ENCODE measurements at regions not wholly inside any gene's neighbourhood (a gene's known extent, or its start where the extent isn't known, plus 50 kb on each side); places are given as distances from the start of the nearest gene placed in this dataset.
"Not testable (repeated sequence)": the region's sequence is repeated elsewhere in the genome, so short reads cannot be mapped to it uniquely, and the experiment has no call there.

DNA sequence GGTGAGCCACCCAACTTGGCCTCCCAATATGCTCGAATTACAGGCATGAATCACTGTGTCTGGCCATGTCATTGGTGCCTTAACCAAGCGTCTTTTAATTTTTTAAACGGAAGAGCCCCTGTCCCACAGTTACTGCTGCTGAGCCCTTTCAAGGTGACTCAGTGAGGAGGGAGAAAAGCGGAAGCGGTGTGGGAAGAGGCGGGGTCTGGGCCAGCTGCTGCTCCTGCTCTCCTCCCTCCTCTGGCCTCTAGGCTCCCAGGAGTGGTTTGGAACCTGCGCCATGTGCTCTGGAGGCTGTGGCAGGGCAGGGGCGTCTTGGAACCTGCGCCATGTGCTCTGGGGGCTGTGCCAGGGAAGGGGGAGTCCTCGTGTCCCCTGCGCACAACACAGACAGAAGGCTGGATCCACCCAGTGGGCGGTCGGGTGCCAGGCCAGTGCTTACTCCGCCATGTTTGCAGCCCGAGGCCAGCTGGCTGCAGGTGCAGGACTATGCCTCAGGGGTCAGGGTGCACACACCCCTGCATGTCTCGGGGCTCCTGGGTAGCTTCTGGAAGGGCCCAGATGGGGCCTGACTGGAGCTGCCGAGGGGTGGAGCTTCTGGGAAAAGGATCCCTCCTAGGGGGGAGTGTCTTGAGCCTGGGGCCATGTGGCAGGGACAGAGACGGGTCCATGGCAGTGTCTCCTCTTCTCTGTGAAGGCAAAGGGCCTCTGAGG lies 171.8 kb downstream of the ADRA2C start:
- not testable (repeated sequence) for TF ChIP-seq EZH2 (IDR thresholded peaks at IDR 0.05; ENCODE audit: insufficient read depth, poor library complexity, severe bottlenecking); EZH2phosphoT487 (IDR thresholded peaks at IDR 0.05; ENCODE audit: insufficient read depth, low read depth)

Data from GM23248 (cell line).